HepG2 (cell line): ENCODE measurements at regions not wholly inside any gene's neighbourhood (a gene's known extent, or its start where the extent isn't known, plus 50 kb on each side); places are given as distances from the start of the nearest gene placed in this dataset.

ENCODE experiments used
- ATAC-seq: fragments of 200-7000 bp; cut with Tn5 transposase; 3 replicates; pipeline ENCODE4 v1.9.1; 2020; ENCODE audit warnings: mild to moderate bottlenecking, moderate library complexity
- BruUV-seq: library from RNA; stranded (reverse); fragments of 400-500 nt; replicated peaks from 2 replicates; lab custom pipeline; 2021; lab: Mats Ljungman, UMichigan
- CTCF ChIA-PET: fragments of 300-600 bp; formaldehyde crosslinking; extraction: SDS; loops from one replicate; lab custom pipeline; 2021; ENCODE audit warnings: low total read pairs, inconsistent platforms, low intra/inter-chr PET ratio; lab: Yijun Ruan, JAX
- POLR2A ChIA-PET: fragments of 350-600 bp; sonication (Branson Sonifier 250); formaldehyde crosslinking; loops from one replicate; lab custom pipeline; 2020; ENCODE audit warnings: antibody characterized with exemption, inconsistent platforms; lab: Yijun Ruan, JAX
- DNase-seq: peaks from one replicate; pipeline ENCODE4 v3.0.0-alpha.2; 2015; ENCODE audit warnings: low spot score
- FAIRE-seq: peaks from 3 replicates; lab custom pipeline; 2011; peaks lifted over from hg19 to GRCh38; lab: Jason Lieb, UNC
- H2AFZ ChIP-seq: one replicate; pipeline ENCODE4 v1.6.1; 2011; ENCODE audit warnings: low read length, inconsistent platforms
- H3K27ac ChIP-seq: fragments of 300-600 bp; 3 replicates; pipeline ENCODE4 v1.8.0; 2011; ENCODE audit warnings: mixed run types, mild to moderate bottlenecking, mixed read lengths, low read length, inconsistent platforms; ENCODE audit not compliant: insufficient read depth; ENCODE audit errors: extremely low read length
- H3K27me3 ChIP-seq, 2 experiments: fragments of 200-600 bp in 1 of 2; 2 replicates in 1 of 2; 3 replicates in 1 of 2; pipeline versions ENCODE4 v1.6.0 to v1.8.0; 2011; ENCODE audit warnings: low read length in 2 of 2, mild to moderate bottlenecking in 2 of 2, moderate library complexity in 2 of 2, inconsistent platforms in 1 of 2; ENCODE audit not compliant: insufficient read depth in 2 of 2, control insufficient read depth in 1 of 2
- H3K36me3 ChIP-seq, 2 experiments: fragments of 200-600 bp in 1 of 2; replicated peaks in 1 of 2; 2 replicates in 1 of 2; 3 replicates in 1 of 2; pipeline versions ENCODE4 v1.5.1 to v1.8.0; 2011; ENCODE audit warnings: low read length in 2 of 2, inconsistent platforms in 1 of 2; ENCODE audit not compliant: insufficient read depth in 2 of 2, control insufficient read depth in 1 of 2
- H3K4me1 ChIP-seq: 2 replicates; pipeline ENCODE4 v1.5.1; 2012; ENCODE audit warnings: low read length, inconsistent platforms; ENCODE audit not compliant: insufficient read depth
- H3K4me2 ChIP-seq: 2 replicates; pipeline ENCODE4 v1.6.0; 2011; ENCODE audit warnings: low read depth, low read length, inconsistent platforms
- H3K4me3 ChIP-seq, 3 experiments: fragments of 200-600 bp in 1 of 3; sonication (generic), shearing (Covaris generic) in 1 of 3; replicated peaks in 1 of 3; 2 replicates each; pipeline ENCODE4 v1.5.1; 2011 to 2016; ENCODE audit warnings: low read length in 3 of 3, inconsistent platforms in 2 of 3, low read depth in 2 of 3, mild to moderate bottlenecking in 2 of 3, control low read depth in 1 of 3, mixed read lengths in 1 of 3; ENCODE audit not compliant: insufficient read depth in 1 of 3
- H3K79me2 ChIP-seq: one replicate; pipeline ENCODE4 v1.6.1; 2011; ENCODE audit warnings: low read length, inconsistent platforms; ENCODE audit not compliant: insufficient read depth
- H3K9ac ChIP-seq: 2 replicates; pipeline ENCODE4 v1.6.0; 2011; ENCODE audit warnings: mild to moderate bottlenecking, low read depth, low read length, inconsistent platforms; ENCODE audit not compliant: insufficient read depth
- H3K9me3 ChIP-seq: 2 replicates; pipeline ENCODE4 v1.5.1; 2012; ENCODE audit warnings: mild to moderate bottlenecking, low read length
- H4K20me1 ChIP-seq: 2 replicates; pipeline ENCODE4 v1.6.0; 2011; ENCODE audit warnings: inconsistent platforms, mild to moderate bottlenecking, low read length, moderate library complexity; ENCODE audit not compliant: insufficient read depth
- KDM5A ChIP-seq: fragments of 200-600 bp; sonication (generic); IDR thresholded peaks from 2 replicates; pipeline ENCODE4 v1.7.0; 2018; ENCODE audit warnings: antibody characterized with exemption, mild to moderate bottlenecking, low read length, borderline replicate concordance
- RBFOX2 ChIP-seq: fragments of 200-400 bp; formaldehyde crosslinking; IDR thresholded peaks from 2 replicates; pipeline ENCODE4 v1.6.1; 2017; ENCODE audit warnings: low read depth, mild to moderate bottlenecking, low read length
- SIN3A ChIP-seq: IDR thresholded peaks from 2 replicates; pipeline ENCODE4 v1.6.1; 2011; ENCODE audit warnings: low read depth, mild to moderate bottlenecking, control low read depth, low read length, borderline replicate concordance
- TEAD3 ChIP-seq: optimal IDR thresholded peaks from 2 replicates; pipeline ENCODE3; 2016; ENCODE audit warnings: borderline replicate concordance
- TRIM22 ChIP-seq: fragments of 450-650 bp; IDR thresholded peaks from 2 replicates; pipeline ENCODE4 v1.6.1; 2017
- ZBTB10 ChIP-seq: sonication (generic); formaldehyde crosslinking; IDR thresholded peaks from 2 replicates; pipeline ENCODE4 v1.4.0; 2020; ENCODE audit warnings: missing genetic modification reagents, borderline replicate concordance
- ZBTB43 ChIP-seq: sonication (generic); formaldehyde crosslinking; conservative IDR thresholded peaks from 2 replicates; pipeline ENCODE4 v1.4.0; 2020; ENCODE audit warnings: missing genetic modification reagents
- ZBTB7B ChIP-seq: sonication (generic); formaldehyde crosslinking; IDR thresholded peaks from 2 replicates; pipeline ENCODE4 v1.4.0; 2020; ENCODE audit warnings: missing genetic modification reagents
- ZFP36L2 ChIP-seq: sonication (generic); formaldehyde crosslinking; IDR thresholded peaks from 2 replicates; pipeline ENCODE4 v1.4.0; 2020; ENCODE audit warnings: missing genetic modification reagents
- ZGPAT ChIP-seq: IDR thresholded peaks from 2 replicates; pipeline ENCODE4 v1.6.1; 2016; ENCODE audit warnings: mild to moderate bottlenecking
- ZNF10 ChIP-seq: sonication (generic); formaldehyde crosslinking; IDR thresholded peaks from 2 replicates; pipeline ENCODE4 v1.4.0; 2020; ENCODE audit warnings: mild to moderate bottlenecking, low read depth, missing genetic modification reagents, borderline replicate concordance
- WGBS: methylation state at CpG from one replicate; pipeline ENCODE4 v1.1.6; 2017; ENCODE audit warnings: low lambda C conversion rate; 5-methylcytosine and 5-hydroxymethylcytosine counted together
- in situ Hi-C: cut with HindIII; loops from 2 replicates; pipeline ENCODE4 v1.10.0; 2017; ENCODE audit warnings: low pct_unique_long_range_greater_than_20kb; ENCODE audit not compliant: extremely low pct_ligation_motif_present
- intact Hi-C: fragments of 100-400 bp; cut with micrococcal nuclease; formaldehyde crosslinking; loops from one replicate; pipeline ENCODE4 v1.10.0; 2022; ENCODE audit not compliant: unreplicated experiment

GRCh38 chr5:53378190-53378589, 102.2 kb upstream of the FST start:
- no peaks in the 10 kb centered on the region for H4K20me1 ChIP-seq
- DNase-seq = no peak
- H3K4me3 ChIP-seq = no peak overlapping the region
- no peak for FAIRE-seq
- no peak for TF ChIP-seq TRIM22
- no peak for TF ChIP-seq ZFP36L2 (CRISPR knock-in tag)
- no peak for TF ChIP-seq KDM5A
- intact Hi-C loops = no loop called here
- no peaks in the 10 kb centered on the region for H3K27me3 ChIP-seq
- no peaks in the 10 kb centered on the region for H3K36me3 ChIP-seq
- ATAC-seq = no peak
- CTCF ChIA-PET = no interaction called here
- H3K79me2 ChIP-seq = no peaks in the 10 kb centered on the region
- no peaks in the 10 kb centered on the region for H3K9me3 ChIP-seq
- in situ Hi-C loops = no loop called here
- POLR2A ChIA-PET = no interaction called here
- H3K4me1 ChIP-seq = no peaks in the 10 kb centered on the region
- H3K27ac ChIP-seq = no peak overlapping the region
- H3K9ac ChIP-seq = no peak overlapping the region
- no peak overlapping the region for H2AFZ ChIP-seq
- WGBS = 32% methylated on average over 2 of the region's 2 CpGs
- no TSS peak for BruUV-seq
- H3K4me2 ChIP-seq = no peak overlapping the region

- POLR2A ChIA-PET = no interaction called here
- BruUV-seq = no TSS peak
- no peak for ATAC-seq
- TF ChIP-seq ZBTB7B (CRISPR knock-in tag) (no peak), RBFOX2 (no peak), ZBTB10 (CRISPR knock-in tag) (no peak), SIN3A (no peak), ZGPAT (CRISPR knock-in tag) (no peak), ZNF10 (CRISPR knock-in tag) (no peak), TEAD3 (CRISPR knock-in tag) (no peak), ZBTB43 (CRISPR knock-in tag) (no peak)
These were observed 101.7 kb upstream of the FST start for GRCh38 chr5:53378590-53379247.

More at GRCh38 chr5:53378590-53379247, 101.7 kb upstream of the FST start:
- H3K79me2 ChIP-seq = no peaks in the 10 kb centered on the region
- H3K4me2 ChIP-seq = no peak overlapping the region
- FAIRE-seq (no peak), DNase-seq (no peak)
- H3K27me3 ChIP-seq = no peaks in the 10 kb centered on the region
- no peaks in the 10 kb centered on the region for H3K4me1 ChIP-seq
- no peak overlapping the region for H2AFZ ChIP-seq
- WGBS = 4% methylated on average over 3 of the region's 3 CpGs
- no peaks in the 10 kb centered on the region for H3K9me3 ChIP-seq
- CTCF ChIA-PET = no interaction called here
- H3K9ac ChIP-seq = no peak overlapping the region
- H4K20me1 ChIP-seq = no peaks in the 10 kb centered on the region
- no peaks in the 10 kb centered on the region for H3K36me3 ChIP-seq
- no peak overlapping the region for H3K27ac ChIP-seq
- in situ Hi-C loops (no loop called here), intact Hi-C loops (no loop called here)
- H3K4me3 ChIP-seq = no peak overlapping the region
